Gastroesophageal sphincter (tissue), 4 donors: ENCODE measurements at regions not wholly inside any gene's neighbourhood (a gene's known extent, or its start where the extent isn't known, plus 50 kb on each side); places are given as distances from the start of the nearest gene placed in this dataset.

Source experiments
- ATAC-seq: fragments of 150-250 bp; one replicate; pipeline ENCODE4 v1.9.1; 2016; ENCODE audit warnings: mild to moderate bottlenecking, moderate library complexity
- H3K27ac ChIP-seq, 4 donors: fragments of 200-600 bp; sonication (generic) in 3 of 4; 1 replicate in 3 of 4; 2 replicates in 1 of 4; pipeline ENCODE4 v1.5.1; 2016 to 2019
- H3K27me3 ChIP-seq: fragments of 200-600 bp; sonication (generic); one replicate; pipeline ENCODE4 v1.5.1; 2019
- H3K36me3 ChIP-seq, 2 donors: fragments of 200-600 bp; sonication (generic); one replicate each; pipeline ENCODE4 v1.5.1; 2019; ENCODE audit warnings: control low read depth in 1 of 2
- H3K4me1 ChIP-seq, 3 donors: fragments of 200-600 bp; sonication (generic); 1 replicate in 2 of 3; 2 replicates in 1 of 3; pipeline ENCODE4 v1.5.1; 2016 to 2019; ENCODE audit warnings: control low read depth in 2 of 3
- H3K4me3 ChIP-seq, 2 donors: fragments of 200-600 bp; sonication (generic); one replicate each; pipeline ENCODE4 v1.5.1; 2019; ENCODE audit warnings: mild to moderate bottlenecking in 1 of 2, moderate library complexity in 1 of 2
- H3K9me3 ChIP-seq, 3 donors: fragments of 200-600 bp; sonication (generic); one replicate each; pipeline ENCODE4 v1.5.1; 2017 to 2019; ENCODE audit warnings: control low read depth in 2 of 3
- EP300 ChIP-seq: sonication (generic); formaldehyde crosslinking; IDR thresholded peaks from one replicate; pipeline ENCODE4 v1.6.1; 2017; ENCODE audit warnings: antibody characterized with exemption, mild to moderate bottlenecking
- POLR2A ChIP-seq, 2 donors: fragments of 450-650 bp; IDR thresholded peaks; one replicate each; pipeline ENCODE4 v1.6.1; 2017; ENCODE audit warnings: antibody characterized with exemption in 2 of 2, mild to moderate bottlenecking in 2 of 2, moderate library complexity in 1 of 2
- POLR2AphosphoS5 ChIP-seq: sonication (generic); formaldehyde crosslinking; IDR thresholded peaks from one replicate; pipeline ENCODE4 v1.6.1; 2017; ENCODE audit warnings: antibody characterized with exemption
- WGBS, 2 donors: methylation state at CpG; one replicate each; pipeline ENCODE4 v1.1.5; 2018; ENCODE audit warnings: low coverage in 1 of 2; 5-methylcytosine and 5-hydroxymethylcytosine counted together
- TF ChIP-seq, protein P1 (sequence below), 4 experiments: fragments of 200-600 bp in 2 of 4; fragments of 450-650 bp in 2 of 4; sonication (generic) in 1 of 4; IDR thresholded peaks; one replicate each; pipeline ENCODE4 v1.5.1; 2017 to 2019; ENCODE audit warnings: antibody characterized with exemption in 4 of 4, mild to moderate bottlenecking in 2 of 4, moderate library complexity in 2 of 4

DNA sequence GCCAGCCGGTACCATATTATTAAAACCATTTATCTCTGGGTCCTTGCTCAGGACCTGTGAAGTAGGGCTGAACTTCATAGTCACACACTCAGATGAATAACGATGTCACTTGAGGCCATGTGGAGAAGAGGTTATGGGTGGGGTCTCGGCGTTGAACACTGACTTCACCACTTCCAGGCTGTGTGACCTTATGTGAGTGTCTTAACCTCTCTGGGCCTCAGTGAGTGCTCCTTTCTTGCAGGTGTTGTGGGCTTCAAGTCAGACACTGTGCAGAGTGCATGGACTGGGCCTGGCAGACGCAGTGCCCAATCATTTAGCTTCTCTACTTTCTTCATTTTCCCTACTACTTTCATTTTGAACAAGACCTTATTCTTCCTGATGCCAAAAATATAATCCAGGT, 278.8 kb downstream of the PBX3 start:
- 78 to 86% methylated on average over 4 to 5 of the region's 5 CpGs for WGBS, 2 donors
- H3K27ac ChIP-seq = no peak overlapping the region

GRCh38 chr9:126027566-126027965, 280.4 kb downstream of the PBX3 start:
- ATAC-seq = no peak
- WGBS, 2 donors = 92% methylated on average over 2 of the region's 5 CpGs; no CpG with 5 or more reads in 1 of the 2 donors

More for the DNA sequence above, 278.8 kb downstream of the PBX3 start:
- Histone ChIP-seq H3K36me3 (no peaks in the 10 kb centered on the region), H3K4me3 (no peak overlapping the region), H3K4me1 (no peaks in the 10 kb centered on the region), H3K9me3 (no peaks in the 10 kb centered on the region), H3K27me3 (no peaks in the 10 kb centered on the region)
- ATAC-seq = no peak
- no peak for TF ChIP-seq POLR2AphosphoS5
- TF ChIP-seq, protein P1, sequence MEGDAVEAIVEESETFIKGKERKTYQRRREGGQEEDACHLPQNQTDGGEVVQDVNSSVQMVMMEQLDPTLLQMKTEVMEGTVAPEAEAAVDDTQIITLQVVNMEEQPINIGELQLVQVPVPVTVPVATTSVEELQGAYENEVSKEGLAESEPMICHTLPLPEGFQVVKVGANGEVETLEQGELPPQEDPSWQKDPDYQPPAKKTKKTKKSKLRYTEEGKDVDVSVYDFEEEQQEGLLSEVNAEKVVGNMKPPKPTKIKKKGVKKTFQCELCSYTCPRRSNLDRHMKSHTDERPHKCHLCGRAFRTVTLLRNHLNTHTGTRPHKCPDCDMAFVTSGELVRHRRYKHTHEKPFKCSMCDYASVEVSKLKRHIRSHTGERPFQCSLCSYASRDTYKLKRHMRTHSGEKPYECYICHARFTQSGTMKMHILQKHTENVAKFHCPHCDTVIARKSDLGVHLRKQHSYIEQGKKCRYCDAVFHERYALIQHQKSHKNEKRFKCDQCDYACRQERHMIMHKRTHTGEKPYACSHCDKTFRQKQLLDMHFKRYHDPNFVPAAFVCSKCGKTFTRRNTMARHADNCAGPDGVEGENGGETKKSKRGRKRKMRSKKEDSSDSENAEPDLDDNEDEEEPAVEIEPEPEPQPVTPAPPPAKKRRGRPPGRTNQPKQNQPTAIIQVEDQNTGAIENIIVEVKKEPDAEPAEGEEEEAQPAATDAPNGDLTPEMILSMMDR (IDR thresholded peaks at IDR 0.05) = no peak
- no peak for TF ChIP-seq EP300
- no peak for TF ChIP-seq POLR2A (IDR thresholded peaks at IDR 0.05)

DNA sequence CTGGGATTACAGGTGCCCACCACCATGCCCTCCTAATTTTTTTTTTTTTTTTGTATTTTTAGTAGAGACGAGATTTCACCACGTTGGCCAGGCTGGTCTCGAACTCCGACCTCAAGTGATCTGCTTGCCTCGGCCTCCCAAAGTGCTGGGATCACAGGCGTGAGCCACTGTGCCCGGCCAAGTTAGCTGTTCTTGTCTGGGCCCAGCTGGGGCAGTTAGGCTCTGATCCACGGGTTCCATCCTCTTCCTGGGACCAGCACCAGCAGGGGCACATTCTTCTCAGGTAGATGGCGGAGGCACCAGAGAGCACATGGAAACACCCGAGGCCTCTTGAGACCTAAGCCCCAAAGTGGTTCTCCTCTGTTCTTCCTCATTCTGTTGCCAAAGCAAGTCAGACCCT, 281.6 kb downstream of the PBX3 start:
- WGBS, 2 donors = 100% methylated on average over 2 of the region's 10 CpGs; no CpG with 5 or more reads in 1 of the 2 donors
- Histone ChIP-seq H3K4me3 (no peak overlapping the region), H3K4me1 (no peaks in the 10 kb centered on the region), H3K27ac (no peak overlapping the region), H3K27me3 (peaks cover 7% of the 10 kb centered on the region), H3K36me3 (no peaks in the 10 kb centered on the region), H3K9me3 (no peaks in the 10 kb centered on the region)
- TF ChIP-seq POLR2A (IDR thresholded peaks at IDR 0.05) (no peak), POLR2AphosphoS5 (no peak), EP300 (no peak)
- TF ChIP-seq, protein P1 (IDR thresholded peaks at IDR 0.05) = no peak
- no peak for ATAC-seq

More at GRCh38 chr9:126027566-126027965, 280.4 kb downstream of the PBX3 start:
- no peaks in the 10 kb centered on the region for H3K4me1 ChIP-seq
- H3K36me3 ChIP-seq = no peaks in the 10 kb centered on the region
- no peak for TF ChIP-seq POLR2AphosphoS5
- no peak overlapping the region for H3K27ac ChIP-seq
- H3K27me3 ChIP-seq = no peaks in the 10 kb centered on the region
- no peaks in the 10 kb centered on the region for H3K9me3 ChIP-seq
- H3K4me3 ChIP-seq = no peak overlapping the region

DNA sequence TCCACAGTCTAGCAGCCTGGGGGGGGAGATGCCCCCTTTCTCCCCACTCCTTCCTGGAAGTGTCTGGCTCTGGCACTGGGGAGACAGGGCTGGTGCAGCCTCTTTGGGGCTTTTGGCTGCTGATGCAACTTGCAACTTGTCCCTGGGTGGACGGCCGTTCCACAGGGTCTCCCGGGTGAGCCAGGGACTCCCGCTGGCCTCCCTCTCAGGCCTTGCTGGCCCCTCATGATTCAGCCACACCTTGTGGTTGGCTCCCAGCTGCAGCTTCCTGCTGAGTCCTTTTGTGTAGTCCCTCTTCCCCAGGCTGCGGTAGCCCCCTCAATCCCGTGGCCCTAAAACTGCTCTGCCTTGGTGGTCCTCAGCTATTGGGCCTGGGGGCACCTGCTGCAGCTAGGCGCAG, 283.5 kb downstream of the PBX3 start:
- no peak overlapping the region for H3K4me3 ChIP-seq
- TF ChIP-seq, protein P1 (IDR thresholded peaks at IDR 0.05) = no peak
- TF ChIP-seq EP300 = no peak
- no peak for TF ChIP-seq POLR2A (IDR thresholded peaks at IDR 0.05)
- no peak for TF ChIP-seq POLR2AphosphoS5
- H3K27ac ChIP-seq = no peak overlapping the region
- peaks cover 9% of the 10 kb centered on the region for H3K27me3 ChIP-seq
- no peaks in the 10 kb centered on the region for H3K36me3 ChIP-seq
- no peaks in the 10 kb centered on the region for H3K9me3 ChIP-seq
- no peak for ATAC-seq
- H3K4me1 ChIP-seq = no peaks in the 10 kb centered on the region
- 100% methylated on average over 1 of the region's 7 CpGs; no CpG with 5 or more reads in 1 of the 2 donors for WGBS, 2 donors

- WGBS, 2 donors = 92 to 100% methylated on average over 1 to 5 of the region's 9 CpGs
- H3K36me3 ChIP-seq = no peaks in the 10 kb centered on the region
- H3K4me3 ChIP-seq = no peak overlapping the region
- H3K27me3 ChIP-seq = peaks cover 9% of the 10 kb centered on the region
- H3K27ac ChIP-seq = no peak overlapping the region
- H3K9me3 ChIP-seq = no peaks in the 10 kb centered on the region
- ATAC-seq = no peak
- TF ChIP-seq EP300 = no peak
- no peaks in the 10 kb centered on the region for H3K4me1 ChIP-seq
Observed at GRCh38 chr9:126031116-126031515, 283.9 kb downstream of the PBX3 start.

DNA sequence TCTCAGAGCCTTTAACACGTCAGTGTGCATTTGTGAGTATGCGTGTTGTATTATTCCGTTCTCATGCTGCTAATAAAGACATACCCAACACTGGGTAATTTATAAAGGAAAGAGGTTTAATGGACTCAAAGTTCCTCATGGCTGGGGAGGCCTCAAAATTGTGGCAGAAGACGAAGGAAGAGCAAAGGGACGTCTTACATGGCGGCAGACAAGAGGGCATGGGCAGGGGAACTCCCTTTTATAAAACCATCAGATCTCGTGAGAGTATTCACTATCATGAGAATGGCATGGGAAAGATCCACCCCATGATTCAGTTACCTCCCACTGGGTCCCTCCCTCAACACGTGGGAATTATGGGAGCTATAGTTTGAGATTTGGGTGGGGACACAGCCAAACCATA, 285.0 kb downstream of the PBX3 start:
- no peaks in the 10 kb centered on the region for H3K9me3 ChIP-seq
- H3K4me1 ChIP-seq = no peaks in the 10 kb centered on the region
- peaks cover 9% of the 10 kb centered on the region for H3K27me3 ChIP-seq
- ATAC-seq = no peak
- no peak overlapping the region for H3K4me3 ChIP-seq
- TF ChIP-seq EP300 = no peak
- no peak for TF ChIP-seq POLR2A (IDR thresholded peaks at IDR 0.05)
- no peak overlapping the region for H3K27ac ChIP-seq
- H3K36me3 ChIP-seq = no peaks in the 10 kb centered on the region
- 76 to 83% methylated on average over 4 to 6 of the region's 8 CpGs for WGBS, 2 donors
